ENCODE measurements at regions not wholly inside any gene's neighbourhood (a gene's known extent, or its start where the extent isn't known, plus 50 kb on each side); places are given as distances from the start of the nearest gene placed in this dataset.

DNA sequence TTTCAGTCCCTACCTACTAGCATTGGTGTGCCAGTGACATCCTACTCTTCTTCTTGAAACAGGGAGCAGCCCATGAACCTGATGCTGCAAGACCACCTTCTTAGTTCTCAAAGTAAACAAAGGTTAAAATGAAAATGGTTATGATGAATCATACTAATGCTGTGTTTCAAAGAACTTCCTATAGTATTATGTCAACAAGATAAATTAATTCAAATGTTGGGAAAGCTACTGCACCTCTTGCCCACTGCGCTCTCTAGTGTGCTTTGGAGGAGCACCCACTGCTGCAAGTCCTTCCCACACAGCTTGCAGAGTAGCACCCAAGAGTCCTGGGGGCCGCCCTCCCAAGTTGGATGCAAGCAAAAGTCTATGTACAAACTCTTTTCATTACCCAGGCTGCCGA, 81.1 kb downstream of the CD200R1L start:
- Histone ChIP-seq H3K4me3 (ENCODE audit: insufficient read depth, low read depth, low read length) (no peak overlapping the region), H3K79me2 (ENCODE audit: insufficient read depth, low read length) (no peaks in the 10 kb centered on the region), H4K20me1 (ENCODE audit: insufficient read depth, low read length) (no peaks in the 10 kb centered on the region), H3K9ac (ENCODE audit: low read length) (no peak overlapping the region), H3K4me1 (ENCODE audit: insufficient read depth, low read length) (peaks cover 8% of the 10 kb centered on the region), H3K9me3 (ENCODE audit: insufficient read depth, low read depth, low read length) (no peaks in the 10 kb centered on the region), H3K27ac (ENCODE audit: low read depth, low read length) (no peak overlapping the region), H3K4me2 (ENCODE audit: low read length) (no peak overlapping the region), H3K36me3 (ENCODE audit: insufficient read depth, low read length) (no peaks in the 10 kb centered on the region), H3K27me3 (ENCODE audit: insufficient read depth, low read length) (no peaks in the 10 kb centered on the region), H2AFZ (ENCODE audit: low read depth, low read length) (no peak overlapping the region)
- no peak for DNase-seq (ENCODE audit: low read depth)
- H3K36me3 Mint-ChIP-seq (ENCODE audit: low read depth, unreplicated experiment) = no peaks in the 10 kb centered on the region
- no peak overlapping the region for H3K27ac Mint-ChIP-seq (ENCODE audit: unreplicated experiment)
- H3K27me3 Mint-ChIP-seq (ENCODE audit: low read depth, unreplicated experiment) = no peaks in the 10 kb centered on the region
- no peak overlapping the region for H3K4me3 Mint-ChIP-seq (ENCODE audit: unreplicated experiment)
- FAIRE-seq = no peak
- TF ChIP-seq, protein P1, sequence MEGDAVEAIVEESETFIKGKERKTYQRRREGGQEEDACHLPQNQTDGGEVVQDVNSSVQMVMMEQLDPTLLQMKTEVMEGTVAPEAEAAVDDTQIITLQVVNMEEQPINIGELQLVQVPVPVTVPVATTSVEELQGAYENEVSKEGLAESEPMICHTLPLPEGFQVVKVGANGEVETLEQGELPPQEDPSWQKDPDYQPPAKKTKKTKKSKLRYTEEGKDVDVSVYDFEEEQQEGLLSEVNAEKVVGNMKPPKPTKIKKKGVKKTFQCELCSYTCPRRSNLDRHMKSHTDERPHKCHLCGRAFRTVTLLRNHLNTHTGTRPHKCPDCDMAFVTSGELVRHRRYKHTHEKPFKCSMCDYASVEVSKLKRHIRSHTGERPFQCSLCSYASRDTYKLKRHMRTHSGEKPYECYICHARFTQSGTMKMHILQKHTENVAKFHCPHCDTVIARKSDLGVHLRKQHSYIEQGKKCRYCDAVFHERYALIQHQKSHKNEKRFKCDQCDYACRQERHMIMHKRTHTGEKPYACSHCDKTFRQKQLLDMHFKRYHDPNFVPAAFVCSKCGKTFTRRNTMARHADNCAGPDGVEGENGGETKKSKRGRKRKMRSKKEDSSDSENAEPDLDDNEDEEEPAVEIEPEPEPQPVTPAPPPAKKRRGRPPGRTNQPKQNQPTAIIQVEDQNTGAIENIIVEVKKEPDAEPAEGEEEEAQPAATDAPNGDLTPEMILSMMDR (IDR thresholded peaks at IDR 0.05; ENCODE audit: insufficient read depth, low read depth, low read length) = no peak
- TF ChIP-seq EZH2 (IDR thresholded peaks at IDR 0.05; ENCODE audit: insufficient read depth, low read length) = no peak
- peaks cover 10% of the 10 kb centered on the region for H3K4me1 Mint-ChIP-seq (ENCODE audit: low read depth, unreplicated experiment)
- peaks cover 2% of the 10 kb centered on the region for H3K9me3 Mint-ChIP-seq (ENCODE audit: unreplicated experiment)

DNA sequence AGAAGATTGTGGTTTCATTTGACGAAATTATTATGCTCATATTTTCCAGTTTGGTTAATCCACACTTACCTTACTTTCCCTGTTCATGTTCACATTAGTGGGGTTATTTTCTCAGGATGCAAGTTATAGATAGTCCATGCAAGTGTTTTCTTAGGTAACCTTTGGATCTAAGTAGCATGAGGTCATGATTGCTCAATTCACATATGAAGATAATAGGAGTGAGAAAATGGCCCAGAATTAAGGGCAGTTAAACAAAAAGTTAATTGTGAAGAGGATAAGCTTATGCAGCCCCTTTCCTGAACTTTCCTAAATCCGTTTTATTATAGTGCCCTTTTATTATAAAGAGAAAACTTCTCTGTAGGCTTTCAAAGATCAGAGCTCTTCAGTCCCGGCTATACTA, 83.4 kb downstream of the CD200R1L start:
- no peak overlapping the region for H3K4me2 ChIP-seq (ENCODE audit: low read length)
- FAIRE-seq (no peak), DNase-seq (ENCODE audit: low read depth) (no peak)
- H2AFZ ChIP-seq (ENCODE audit: low read depth, low read length) = no peak overlapping the region
- H3K9ac ChIP-seq (ENCODE audit: low read length) = no peak overlapping the region
- H3K4me1 Mint-ChIP-seq (ENCODE audit: low read depth, unreplicated experiment) = peaks cover 7% of the 10 kb centered on the region
- no peak overlapping the region for H3K27ac Mint-ChIP-seq (ENCODE audit: unreplicated experiment)
- no peaks in the 10 kb centered on the region for H3K27me3 ChIP-seq (ENCODE audit: insufficient read depth, low read length)
- no peaks in the 10 kb centered on the region for H4K20me1 ChIP-seq (ENCODE audit: insufficient read depth, low read length)
- peaks cover 8% of the 10 kb centered on the region for H3K4me1 ChIP-seq (ENCODE audit: insufficient read depth, low read length)
- no peaks in the 10 kb centered on the region for H3K9me3 Mint-ChIP-seq (ENCODE audit: unreplicated experiment)
- no peak for TF ChIP-seq EZH2 (IDR thresholded peaks at IDR 0.05; ENCODE audit: insufficient read depth, low read length)
- TF ChIP-seq, protein P1 (IDR thresholded peaks at IDR 0.05; ENCODE audit: insufficient read depth, low read depth, low read length) = no peak
- H3K36me3 Mint-ChIP-seq (ENCODE audit: low read depth, unreplicated experiment) = no peaks in the 10 kb centered on the region
- H3K36me3 ChIP-seq (ENCODE audit: insufficient read depth, low read length) = no peaks in the 10 kb centered on the region
- H3K9me3 ChIP-seq (ENCODE audit: insufficient read depth, low read depth, low read length) = no peaks in the 10 kb centered on the region
- no peaks in the 10 kb centered on the region for H3K27me3 Mint-ChIP-seq (ENCODE audit: low read depth, unreplicated experiment)
- no peak overlapping the region for H3K27ac ChIP-seq (ENCODE audit: low read depth, low read length)
- no peak overlapping the region for H3K4me3 Mint-ChIP-seq (ENCODE audit: unreplicated experiment)
- no peaks in the 10 kb centered on the region for H3K79me2 ChIP-seq (ENCODE audit: insufficient read depth, low read length)
- H3K4me3 ChIP-seq (ENCODE audit: insufficient read depth, low read depth, low read length) = no peak overlapping the region

DNA sequence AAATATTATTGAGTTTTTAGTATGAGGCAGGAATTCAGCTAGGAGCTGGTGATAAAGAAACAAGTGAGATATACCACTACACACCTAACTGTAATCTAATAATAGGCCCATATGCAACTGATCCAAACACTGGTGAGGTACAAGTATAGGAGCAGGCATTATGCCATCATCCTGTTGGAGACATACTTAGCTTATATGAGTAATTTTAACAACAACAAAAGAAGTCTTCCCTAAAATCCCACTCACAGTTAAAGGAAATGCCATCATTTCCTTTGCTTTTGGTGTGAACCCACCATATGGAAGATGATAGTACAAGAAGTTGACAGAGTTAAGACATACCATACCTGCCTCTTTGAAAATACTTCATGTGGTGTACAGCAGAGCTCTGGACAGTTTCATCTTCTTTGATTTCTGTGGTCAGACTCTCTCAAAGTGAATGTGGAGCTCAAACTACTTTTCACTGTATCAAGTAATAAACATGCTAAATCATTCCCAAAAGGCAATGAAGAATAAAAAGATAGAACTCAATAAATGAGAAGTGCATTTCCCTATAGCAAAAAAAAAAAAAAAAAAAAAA, 85.5 kb downstream of the CD200R1L start:
- H3K4me3 Mint-ChIP-seq (ENCODE audit: unreplicated experiment) = no peak overlapping the region
- Histone ChIP-seq H3K79me2 (ENCODE audit: insufficient read depth, low read length) (no peaks in the 10 kb centered on the region), H3K36me3 (ENCODE audit: insufficient read depth, low read length) (no peaks in the 10 kb centered on the region), H3K4me1 (ENCODE audit: insufficient read depth, low read length) (peaks cover 8% of the 10 kb centered on the region), H2AFZ (ENCODE audit: low read depth, low read length) (no peak overlapping the region), H4K20me1 (ENCODE audit: insufficient read depth, low read length) (no peaks in the 10 kb centered on the region), H3K27ac (ENCODE audit: low read depth, low read length) (no peak overlapping the region), H3K27me3 (ENCODE audit: insufficient read depth, low read length) (no peaks in the 10 kb centered on the region), H3K9me3 (ENCODE audit: insufficient read depth, low read depth, low read length) (no peaks in the 10 kb centered on the region), H3K9ac (ENCODE audit: low read length) (no peak overlapping the region), H3K4me2 (ENCODE audit: low read length) (peak overlapping the region; percentile 27), H3K4me3 (ENCODE audit: insufficient read depth, low read depth, low read length) (no peak overlapping the region)
- TF ChIP-seq EZH2 (IDR thresholded peaks at IDR 0.05; ENCODE audit: insufficient read depth, low read length) = no peak
- H3K27me3 Mint-ChIP-seq (ENCODE audit: low read depth, unreplicated experiment) = no peaks in the 10 kb centered on the region
- H3K4me1 Mint-ChIP-seq (ENCODE audit: low read depth, unreplicated experiment) = peaks cover 7% of the 10 kb centered on the region
- H3K27ac Mint-ChIP-seq (ENCODE audit: unreplicated experiment) = no peak overlapping the region
- DNase-seq (ENCODE audit: low read depth) = peak; percentile 72
- FAIRE-seq = peak; percentile 90
- no peaks in the 10 kb centered on the region for H3K36me3 Mint-ChIP-seq (ENCODE audit: low read depth, unreplicated experiment)
- H3K9me3 Mint-ChIP-seq (ENCODE audit: unreplicated experiment) = no peaks in the 10 kb centered on the region
